Peyer's patch (tissue), 4 donors: ENCODE measurements at regions not wholly inside any gene's neighbourhood (a gene's known extent, or its start where the extent isn't known, plus 50 kb on each side); places are given as distances from the start of the nearest gene placed in this dataset.

ENCODE experiments used
- DNase-seq, 3 donors: peaks; one replicate each; pipeline ENCODE4 v3.0.0-alpha.2; 2017 to 2019
- H3K27ac ChIP-seq, 4 donors: fragments of 200-600 bp; sonication (generic); one replicate each; pipeline ENCODE4 v1.5.1; 2016 to 2019
- H3K27me3 ChIP-seq, 2 donors: fragments of 200-600 bp; sonication (generic); one replicate each; pipeline ENCODE4 v1.5.1; 2019
- H3K36me3 ChIP-seq, 3 donors: fragments of 200-600 bp; sonication (generic); one replicate each; pipeline ENCODE4 v1.5.1; 2016 to 2019
- H3K4me1 ChIP-seq, 4 donors: fragments of 200-600 bp; sonication (generic); one replicate each; pipeline ENCODE4 v1.5.1; 2016 to 2019
- H3K4me3 ChIP-seq, 4 donors: fragments of 200-600 bp; sonication (generic); 1 replicate in 3 of 4; 2 replicates in 1 of 4; pipeline ENCODE4 v1.5.1; 2016 to 2019; ENCODE audit warnings: mild to moderate bottlenecking in 1 of 4
- H3K9me3 ChIP-seq, 4 donors: fragments of 200-600 bp; sonication (generic); one replicate each; pipeline ENCODE4 v1.5.1; 2016 to 2019; ENCODE audit warnings: mild to moderate bottlenecking in 1 of 4
- POLR2A ChIP-seq, 2 donors: fragments of 450-650 bp; IDR thresholded peaks; one replicate each; pipeline ENCODE4 v1.5.1; 2017; ENCODE audit warnings: antibody characterized with exemption in 2 of 2, mild to moderate bottlenecking in 2 of 2, moderate library complexity in 2 of 2
- TF ChIP-seq, protein P1 (sequence below), 6 experiments: fragments of 450-650 bp in 4 of 6; fragments of 200-600 bp in 2 of 6; sonication (generic) in 1 of 6; IDR thresholded peaks; one replicate each; pipeline ENCODE4 v1.5.1; 2017 to 2019; ENCODE audit warnings: antibody characterized with exemption in 6 of 6, mild to moderate bottlenecking in 3 of 6, moderate library complexity in 1 of 6

DNA sequence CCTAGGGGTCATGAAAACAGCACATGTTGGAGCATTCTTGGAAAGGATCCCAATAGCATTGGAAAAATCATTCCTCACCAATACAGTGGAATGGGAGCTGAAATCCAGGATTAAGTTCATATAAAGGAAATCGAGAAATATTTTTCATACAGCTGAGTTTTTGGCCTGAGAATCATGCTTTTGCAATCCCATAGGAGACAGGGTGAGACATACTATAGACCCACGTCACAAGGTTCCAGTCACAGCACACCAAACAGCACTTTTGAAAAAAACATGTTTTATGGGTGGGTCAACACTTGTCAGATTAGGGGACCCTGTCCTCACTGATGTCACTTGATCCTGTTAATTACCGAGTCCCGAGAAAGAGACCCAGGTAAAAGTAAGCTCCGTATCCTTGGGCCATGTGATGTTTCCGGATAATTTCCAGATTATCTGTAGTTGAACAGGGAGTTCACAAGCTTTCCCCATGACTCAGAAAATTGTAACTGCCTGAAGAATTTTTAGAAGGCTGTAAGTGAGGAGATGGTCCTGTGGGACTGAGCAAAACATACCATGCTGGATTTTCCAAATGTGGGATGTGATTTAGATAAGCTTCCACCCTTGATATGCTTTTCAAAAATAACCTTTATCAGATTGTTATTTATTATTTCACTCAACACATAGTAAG, 80.9 kb upstream of the TLR3 start:
- Histone ChIP-seq H3K9me3 (peaks cover 0 to 5% (median 0%) of the 10 kb centered on the region in 4 donors), H3K36me3 (no peaks in the 10 kb centered on the region), H3K4me3 (no peak overlapping the region), H3K27me3 (no peaks in the 10 kb centered on the region), H3K27ac (no peak overlapping the region), H3K4me1 (no peaks in the 10 kb centered on the region)
- TF ChIP-seq POLR2A (IDR thresholded peaks at IDR 0.05): no peak
- TF ChIP-seq, protein P1, sequence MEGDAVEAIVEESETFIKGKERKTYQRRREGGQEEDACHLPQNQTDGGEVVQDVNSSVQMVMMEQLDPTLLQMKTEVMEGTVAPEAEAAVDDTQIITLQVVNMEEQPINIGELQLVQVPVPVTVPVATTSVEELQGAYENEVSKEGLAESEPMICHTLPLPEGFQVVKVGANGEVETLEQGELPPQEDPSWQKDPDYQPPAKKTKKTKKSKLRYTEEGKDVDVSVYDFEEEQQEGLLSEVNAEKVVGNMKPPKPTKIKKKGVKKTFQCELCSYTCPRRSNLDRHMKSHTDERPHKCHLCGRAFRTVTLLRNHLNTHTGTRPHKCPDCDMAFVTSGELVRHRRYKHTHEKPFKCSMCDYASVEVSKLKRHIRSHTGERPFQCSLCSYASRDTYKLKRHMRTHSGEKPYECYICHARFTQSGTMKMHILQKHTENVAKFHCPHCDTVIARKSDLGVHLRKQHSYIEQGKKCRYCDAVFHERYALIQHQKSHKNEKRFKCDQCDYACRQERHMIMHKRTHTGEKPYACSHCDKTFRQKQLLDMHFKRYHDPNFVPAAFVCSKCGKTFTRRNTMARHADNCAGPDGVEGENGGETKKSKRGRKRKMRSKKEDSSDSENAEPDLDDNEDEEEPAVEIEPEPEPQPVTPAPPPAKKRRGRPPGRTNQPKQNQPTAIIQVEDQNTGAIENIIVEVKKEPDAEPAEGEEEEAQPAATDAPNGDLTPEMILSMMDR (IDR thresholded peaks at IDR 0.05): no peak
- DNase-seq: no peak

DNA sequence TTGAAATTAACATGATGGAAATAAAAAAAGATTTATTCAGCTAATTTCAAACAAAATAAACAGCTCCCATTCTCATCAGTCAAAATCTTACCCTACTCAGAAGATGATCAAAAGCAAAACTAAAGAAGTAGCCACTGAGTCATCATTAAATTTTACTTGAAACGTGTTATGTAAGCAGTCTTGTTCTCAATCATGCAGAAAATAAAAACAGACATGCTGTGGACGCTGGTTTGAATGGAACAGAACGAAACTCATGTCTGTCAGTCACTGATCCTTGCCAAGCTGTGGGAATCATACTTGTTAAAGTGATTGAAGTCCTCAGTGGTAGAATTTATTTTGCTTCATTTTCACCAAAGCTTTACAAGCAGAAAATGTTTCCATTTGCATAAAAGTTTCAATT, 77.2 kb upstream of the TLR3 start:
- H3K4me1 ChIP-seq: no peaks in the 10 kb centered on the region
- H3K36me3 ChIP-seq: no peaks in the 10 kb centered on the region
- H3K9me3 ChIP-seq: no peaks in the 10 kb centered on the region
- no peak overlapping the region for H3K4me3 ChIP-seq
- no peaks in the 10 kb centered on the region for H3K27me3 ChIP-seq
- TF ChIP-seq, protein P1 (IDR thresholded peaks at IDR 0.05): no peak
- TF ChIP-seq POLR2A (IDR thresholded peaks at IDR 0.05): no peak
- H3K27ac ChIP-seq: no peak overlapping the region
- DNase-seq: no peak

DNA sequence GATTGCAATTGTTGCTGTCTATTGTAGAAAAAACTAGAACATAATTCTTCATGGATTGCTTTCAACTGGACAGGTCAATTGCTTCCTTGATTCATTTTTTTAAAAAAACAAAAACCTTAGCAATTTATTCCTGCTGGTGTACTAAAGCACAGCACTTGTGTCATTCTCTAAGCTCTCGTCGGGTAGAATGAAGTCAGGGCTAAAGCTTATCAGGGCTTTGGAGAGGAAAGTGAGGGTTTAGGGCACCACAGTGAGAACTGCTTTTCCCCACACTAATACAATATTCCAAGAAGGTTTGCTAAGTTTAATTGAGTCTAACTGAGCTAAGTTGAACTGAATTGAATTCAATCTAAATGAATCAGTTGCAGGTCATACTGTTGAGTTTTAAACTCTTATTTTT, 76.4 kb upstream of the TLR3 start:
- no peak for DNase-seq
- Histone ChIP-seq H3K9me3 (no peaks in the 10 kb centered on the region), H3K4me1 (no peaks in the 10 kb centered on the region), H3K36me3 (no peaks in the 10 kb centered on the region), H3K4me3 (no peak overlapping the region), H3K27ac (no peak overlapping the region), H3K27me3 (no peaks in the 10 kb centered on the region)
- TF ChIP-seq, protein P1 (IDR thresholded peaks at IDR 0.05): no peak
- no peak for TF ChIP-seq POLR2A (IDR thresholded peaks at IDR 0.05)

DNA sequence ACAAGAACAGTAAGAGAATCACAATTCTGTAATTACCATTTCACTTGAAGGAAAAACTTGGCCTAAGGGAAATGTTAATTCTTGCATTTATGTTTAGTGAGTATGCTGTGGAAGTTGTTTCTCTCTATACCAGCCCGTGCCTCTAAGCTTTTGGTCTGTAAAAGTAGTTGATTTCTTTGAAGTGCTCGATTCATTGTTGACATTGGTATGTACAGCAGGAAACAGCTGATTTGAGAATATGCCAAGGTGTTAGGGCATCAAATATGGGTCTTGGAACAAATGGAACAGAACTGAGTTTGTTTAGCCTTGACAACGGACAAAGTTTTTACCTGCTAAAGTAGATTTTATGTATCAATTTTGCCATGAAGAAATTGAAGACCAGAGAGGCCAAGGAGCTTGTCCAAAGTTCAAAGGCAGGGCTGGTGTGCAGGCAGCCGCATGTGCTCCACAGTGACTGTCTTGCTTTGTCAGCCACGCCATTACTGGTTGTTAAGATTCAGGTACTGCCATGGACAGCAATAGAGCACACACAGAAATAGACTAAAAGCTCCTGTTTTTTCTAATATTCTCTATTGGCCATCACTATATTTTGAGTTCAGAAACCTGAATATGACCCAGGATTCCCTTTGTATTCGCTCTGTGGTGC, 75.5 kb upstream of the TLR3 start:
- H3K36me3 ChIP-seq: no peaks in the 10 kb centered on the region
- no peaks in the 10 kb centered on the region for H3K4me1 ChIP-seq
- no peak overlapping the region for H3K27ac ChIP-seq
- H3K9me3 ChIP-seq: no peaks in the 10 kb centered on the region
- TF ChIP-seq POLR2A (IDR thresholded peaks at IDR 0.05): no peak
- TF ChIP-seq, protein P1 (IDR thresholded peaks at IDR 0.05): no peak
- no peak overlapping the region for H3K4me3 ChIP-seq
- no peaks in the 10 kb centered on the region for H3K27me3 ChIP-seq
- DNase-seq: no peak

- Histone ChIP-seq H3K4me1 (no peaks in the 10 kb centered on the region), H3K27me3 (no peaks in the 10 kb centered on the region), H3K27ac (no peak overlapping the region), H3K4me3 (no peak overlapping the region), H3K36me3 (no peaks in the 10 kb centered on the region), H3K9me3 (no peaks in the 10 kb centered on the region)
- DNase-seq: no peak
- TF ChIP-seq, protein P1 (IDR thresholded peaks at IDR 0.05): no peak
- TF ChIP-seq POLR2A (IDR thresholded peaks at IDR 0.05): no peak
Observed at GRCh38 chr4:185994750-185995149, 74.2 kb upstream of the TLR3 start.
